ENCODE measurements at regions not wholly inside any gene's neighbourhood (a gene's known extent, or its start where the extent isn't known, plus 50 kb on each side); places are given as distances from the start of the nearest gene placed in this dataset.

- no peak for DNase-seq
Measured at GRCh38 chr4:217891-218290, 87.4 kb downstream of the ZNF732 start.

- peak; percentile 1 for DNase-seq
Measured at GRCh38 chr4:213971-214370, 89.7 kb downstream of the ZNF718 start.
